ENCODE measurements at regions not wholly inside any gene's neighbourhood (a gene's known extent, or its start where the extent isn't known, plus 50 kb on each side); places are given as distances from the start of the nearest gene placed in this dataset.

DNA sequence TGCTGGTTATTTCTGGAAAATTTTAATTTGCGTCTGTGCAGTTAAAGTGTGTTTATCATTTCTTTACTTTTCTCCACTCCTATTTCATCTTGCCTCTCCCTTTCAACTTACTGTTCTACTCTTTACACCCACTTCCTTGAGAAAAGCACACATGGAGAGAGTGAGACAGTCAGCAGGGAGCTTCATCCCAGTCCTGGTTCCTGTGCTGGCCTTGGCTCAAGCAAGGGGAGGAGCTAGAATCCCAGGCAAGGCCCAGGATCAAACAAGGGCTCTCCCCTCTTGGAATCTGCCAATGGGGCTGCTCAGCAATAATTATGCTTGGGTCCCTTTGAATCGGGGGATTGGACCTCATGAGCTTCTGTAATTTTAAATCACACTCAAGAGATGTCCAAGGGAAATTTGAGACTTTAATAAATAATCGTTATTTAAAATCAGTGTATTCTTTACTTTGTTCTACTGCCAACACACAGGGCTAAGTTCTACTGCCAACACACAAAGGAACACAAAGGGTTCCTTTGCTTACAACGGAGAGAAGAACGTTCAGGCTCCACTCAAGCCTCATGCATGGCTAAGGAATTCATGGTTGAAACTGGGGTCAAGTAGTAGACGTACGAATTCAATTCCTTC, 439.3 kb upstream of the DAB2 start:
- no peak for DNase-seq

DNA sequence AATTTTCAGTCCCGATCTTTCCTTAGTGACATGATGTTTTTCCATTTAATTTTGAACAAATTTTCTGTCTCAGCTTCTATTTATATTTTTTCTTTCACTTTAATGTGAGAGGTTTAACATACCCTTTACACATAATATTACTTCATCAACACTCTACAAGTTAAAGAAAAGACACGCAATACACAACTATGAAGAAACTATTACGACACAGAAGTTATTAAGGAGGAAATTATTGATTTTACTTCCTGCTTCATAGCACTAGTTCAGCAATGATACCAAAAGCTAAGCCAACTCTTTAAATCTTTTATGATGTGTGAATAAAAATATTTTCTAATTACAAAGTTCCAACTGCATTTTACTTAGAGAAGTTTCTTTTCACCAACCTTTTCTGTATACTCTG, 432.3 kb upstream of the DAB2 start:
- no peak for DNase-seq

DNA sequence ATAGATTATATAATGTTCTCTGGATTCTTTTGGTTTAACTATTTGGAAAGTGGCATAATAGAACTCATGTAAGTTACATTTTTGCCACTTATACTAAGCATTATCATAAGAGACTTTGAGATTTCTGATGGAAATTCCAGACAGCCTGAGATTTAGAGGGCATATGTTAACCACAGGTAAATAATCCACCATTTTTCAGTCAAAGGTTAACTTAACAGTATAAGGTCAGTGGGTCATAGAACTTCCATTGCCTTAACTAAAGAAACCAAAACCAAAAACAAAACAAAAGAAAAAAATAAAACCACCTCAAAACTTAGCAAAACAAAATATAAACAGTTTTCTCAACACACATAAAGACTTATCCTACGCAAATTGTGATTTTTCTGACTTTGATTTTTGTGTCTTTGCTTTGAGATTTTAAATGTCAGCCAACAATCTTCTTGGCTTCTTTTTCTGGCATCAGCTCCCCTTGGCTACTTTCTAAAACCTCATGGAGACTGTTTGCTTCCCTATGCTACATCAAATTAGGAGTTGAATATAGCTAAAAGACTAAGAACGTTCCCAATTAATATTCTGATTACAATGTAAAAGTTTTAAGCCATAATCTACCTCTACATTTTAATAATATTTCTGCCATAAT, 430.1 kb upstream of the DAB2 start:
- DNase-seq: no peak

DNA sequence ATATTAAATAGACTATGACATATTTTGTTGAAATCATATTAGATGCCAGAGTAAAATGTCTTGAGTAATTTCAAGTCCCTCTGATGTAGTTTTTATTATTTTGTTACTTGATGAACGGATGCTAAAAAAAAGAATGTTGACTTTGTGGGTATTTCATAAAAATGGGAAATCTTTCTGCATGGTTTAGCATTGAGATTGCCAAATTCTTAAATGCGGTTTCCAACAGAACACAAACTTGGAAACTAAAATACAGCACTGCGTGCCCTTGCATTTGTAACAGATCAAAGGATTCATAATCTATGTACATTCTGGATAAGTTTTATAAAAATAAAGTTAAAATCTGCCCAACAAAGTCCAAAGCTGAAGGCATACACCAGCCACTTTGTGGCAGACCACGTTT, 425.5 kb upstream of the DAB2 start:
- DNase-seq: no peak

DNA sequence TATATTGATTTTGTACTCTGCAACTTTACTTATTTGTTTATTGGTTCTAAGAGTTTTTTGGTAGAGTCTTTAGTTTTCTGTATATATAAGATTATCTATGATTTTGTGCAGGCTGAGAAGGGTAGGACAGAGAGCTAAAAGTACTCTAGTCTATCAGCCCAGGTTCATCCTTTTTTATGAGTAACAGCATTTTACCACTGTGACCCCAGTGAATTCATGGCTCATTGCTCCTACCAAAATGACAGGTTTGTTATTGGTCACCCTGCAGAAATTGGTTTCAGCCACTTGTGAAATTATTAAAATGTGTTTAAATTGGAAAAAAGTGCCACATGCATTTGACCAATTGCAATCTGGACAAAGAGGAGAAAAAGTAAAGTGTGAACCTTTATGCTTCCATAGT, 421.4 kb upstream of the DAB2 start:
- no peak for DNase-seq

DNA sequence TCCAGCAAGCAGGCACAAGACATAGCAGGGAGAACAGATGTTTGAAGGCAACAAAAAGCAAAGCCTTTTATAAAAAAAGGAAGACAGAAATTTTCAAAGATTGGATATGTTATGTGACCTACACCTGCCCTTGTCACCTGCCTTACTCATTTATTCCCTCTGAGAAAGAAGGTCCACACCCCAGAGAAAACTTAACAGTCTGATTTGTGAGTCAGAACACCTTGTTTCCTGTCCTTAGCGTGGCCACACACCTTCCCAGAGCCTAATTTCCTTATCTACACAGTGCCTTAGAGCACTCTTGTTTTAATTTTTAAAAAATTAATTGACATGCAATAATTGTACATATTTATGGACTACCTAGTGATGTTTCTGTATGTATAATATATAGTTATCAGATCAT, 419.0 kb upstream of the DAB2 start:
- DNase-seq: no peak

DNA sequence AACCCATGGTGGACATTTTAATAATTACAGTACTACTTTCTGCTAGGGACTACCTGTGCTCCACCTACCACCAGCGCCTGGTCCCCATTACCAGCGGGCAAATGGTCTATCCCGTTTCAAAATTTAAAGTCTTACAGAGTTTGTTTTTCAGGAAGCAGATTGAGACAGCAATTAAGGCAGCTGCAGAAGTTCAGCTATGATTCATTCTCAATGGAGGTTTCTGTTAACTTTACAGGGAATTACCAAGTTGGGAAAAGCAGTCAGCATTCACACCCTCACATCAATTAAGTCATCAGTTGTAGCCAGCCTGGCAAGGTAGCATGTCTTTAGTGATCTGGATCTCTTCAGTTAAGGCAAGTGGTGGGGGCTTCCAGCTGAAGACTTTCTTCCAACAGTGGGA, 410.6 kb upstream of the DAB2 start:
- no peak for DNase-seq

DNA sequence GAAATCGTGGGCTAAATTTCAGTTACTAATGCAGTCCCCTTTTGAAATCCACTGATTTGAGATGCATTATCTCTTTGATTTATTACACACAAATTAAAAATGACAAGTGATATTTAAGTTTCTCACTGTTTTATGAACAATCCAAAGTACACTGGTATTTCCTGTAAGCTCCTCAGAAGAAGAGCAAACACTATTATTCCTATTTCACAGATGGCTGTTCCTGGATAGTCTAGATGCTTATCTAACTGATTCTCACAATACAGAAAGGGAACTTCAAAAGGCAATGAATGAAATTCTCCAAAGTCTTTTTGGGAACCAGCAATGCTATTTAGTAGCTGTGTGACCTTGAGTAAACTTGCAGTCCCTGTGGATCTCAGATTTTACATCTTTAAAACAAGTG, 404.7 kb upstream of the DAB2 start:
- DNase-seq: no peak

DNA sequence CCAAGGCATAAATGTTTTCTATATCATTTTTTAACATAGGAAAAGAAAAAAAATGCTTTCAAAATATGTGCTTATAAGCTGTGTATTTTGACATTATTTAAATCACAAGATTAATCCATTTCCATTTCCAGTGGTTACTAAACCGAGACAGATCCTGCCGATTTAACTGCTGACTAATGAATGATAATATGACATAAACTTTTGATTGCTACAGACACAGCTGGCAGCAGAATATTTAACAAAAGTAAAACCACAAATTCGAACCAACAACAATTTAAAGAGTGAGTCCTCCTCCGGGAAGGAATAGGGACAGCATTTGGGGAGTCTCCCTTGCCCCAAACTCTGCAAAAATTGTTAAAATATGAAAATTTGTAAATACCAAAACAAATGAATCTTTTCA, 401.3 kb upstream of the DAB2 start:
- no peak for DNase-seq

DNA sequence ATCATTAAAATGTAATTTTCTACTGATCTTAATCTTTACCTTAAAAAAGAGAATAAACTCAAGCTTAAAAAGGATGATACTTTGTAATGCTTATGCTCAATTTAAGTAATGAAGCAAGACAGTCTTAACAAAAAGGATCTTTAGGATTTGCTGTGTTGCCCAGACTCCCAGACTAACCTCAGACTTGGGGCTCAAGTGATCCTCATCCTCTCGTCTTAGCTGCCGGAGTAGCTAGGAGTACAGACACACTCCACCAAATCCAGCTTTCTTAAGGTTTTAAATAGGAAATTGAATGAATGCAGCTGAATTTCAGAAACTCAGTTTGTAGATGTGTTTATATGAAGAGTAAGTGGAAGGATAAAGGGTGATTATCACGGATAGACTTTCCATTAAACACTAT, 400.5 kb upstream of the DAB2 start:
- no peak for DNase-seq

DNA sequence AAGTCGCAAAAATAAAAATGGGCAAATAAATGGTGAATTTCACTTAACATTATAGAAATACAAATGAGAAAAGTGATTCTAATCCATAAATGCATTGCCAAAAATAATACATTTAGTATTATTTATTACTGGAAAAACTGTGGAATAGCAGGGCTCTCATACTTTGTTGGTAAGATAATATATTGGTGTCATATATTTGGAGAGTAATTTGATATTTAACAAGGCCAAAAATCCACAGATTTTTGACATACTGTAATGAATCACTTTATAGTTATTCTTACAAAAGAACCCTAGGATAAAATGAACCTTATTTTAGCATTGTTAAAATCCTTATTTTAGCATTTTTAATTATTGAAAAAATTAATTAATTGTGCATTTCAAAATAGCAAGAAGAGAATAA, 397.2 kb upstream of the DAB2 start:
- DNase-seq: no peak

DNA sequence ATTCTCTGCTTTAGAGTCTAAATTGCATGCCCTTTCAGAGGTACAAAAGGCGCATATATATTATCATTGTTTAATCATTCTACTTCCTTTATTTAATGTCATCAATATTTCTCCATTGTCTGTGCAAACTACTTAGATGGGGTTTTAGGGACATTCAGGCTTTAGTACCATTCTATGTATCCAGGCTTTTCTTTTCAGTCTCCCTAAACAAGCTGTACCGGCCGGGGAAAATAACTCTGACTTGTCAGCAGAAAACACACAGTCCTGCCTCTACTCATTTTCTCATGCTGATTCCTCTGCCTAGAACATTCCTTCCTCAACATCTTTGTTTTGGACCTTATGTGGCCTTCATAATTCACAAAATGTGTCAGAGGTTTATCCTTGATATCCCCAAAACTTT, 392.1 kb upstream of the DAB2 start:
- no peak for DNase-seq

DNA sequence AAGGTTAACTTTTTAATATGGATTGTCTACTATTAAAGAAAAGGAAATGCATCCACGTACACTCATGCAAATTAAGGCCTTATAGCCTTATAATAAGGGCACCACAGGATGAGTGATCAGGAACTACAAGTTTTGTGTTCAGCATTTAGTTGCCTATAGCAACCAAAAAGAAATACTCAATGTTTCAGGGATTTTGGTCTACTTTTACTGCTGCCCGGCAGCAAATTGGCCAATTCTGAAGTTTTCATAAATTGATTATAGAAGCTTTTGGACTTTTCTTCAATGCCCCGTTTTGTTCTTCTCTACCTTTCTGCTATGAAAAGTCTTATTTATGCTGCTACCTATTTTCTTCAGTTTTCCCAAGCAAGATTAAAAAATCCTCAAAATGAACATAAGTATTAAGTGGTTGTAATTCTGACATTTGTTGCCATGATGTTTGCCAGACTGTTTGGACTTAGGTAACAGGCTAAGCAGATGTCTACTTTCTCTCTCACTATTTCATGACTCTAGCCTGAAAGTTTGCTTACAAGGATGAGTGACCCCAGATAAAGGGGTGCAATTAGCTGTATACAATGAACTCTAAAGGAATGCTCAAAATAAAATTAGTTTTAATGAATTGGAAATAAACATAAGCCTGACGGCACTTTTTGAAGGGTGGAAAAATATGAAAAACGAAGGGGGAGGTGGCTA, 391.5 kb upstream of the DAB2 start:
- no peak for DNase-seq

DNA sequence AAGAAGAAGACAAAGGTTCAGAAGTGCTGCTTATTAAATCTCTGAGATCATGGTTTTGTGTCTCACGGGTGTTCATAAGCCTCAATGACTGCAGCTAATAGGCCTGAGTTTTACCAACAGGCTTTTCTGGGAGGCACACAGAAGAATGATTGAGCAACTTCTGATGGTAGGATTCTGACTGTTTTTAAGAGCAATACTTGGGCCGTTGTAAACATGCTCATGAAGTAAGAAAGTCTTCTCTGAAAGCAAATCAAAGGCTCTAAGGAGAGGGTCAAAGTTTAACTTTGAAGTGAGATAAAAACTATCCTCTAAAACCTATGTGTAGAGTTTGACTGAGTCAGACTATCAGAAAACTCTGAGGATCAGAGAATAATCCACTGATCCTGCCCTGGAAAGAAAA, 390.9 kb upstream of the DAB2 start:
- no peak for DNase-seq

DNA sequence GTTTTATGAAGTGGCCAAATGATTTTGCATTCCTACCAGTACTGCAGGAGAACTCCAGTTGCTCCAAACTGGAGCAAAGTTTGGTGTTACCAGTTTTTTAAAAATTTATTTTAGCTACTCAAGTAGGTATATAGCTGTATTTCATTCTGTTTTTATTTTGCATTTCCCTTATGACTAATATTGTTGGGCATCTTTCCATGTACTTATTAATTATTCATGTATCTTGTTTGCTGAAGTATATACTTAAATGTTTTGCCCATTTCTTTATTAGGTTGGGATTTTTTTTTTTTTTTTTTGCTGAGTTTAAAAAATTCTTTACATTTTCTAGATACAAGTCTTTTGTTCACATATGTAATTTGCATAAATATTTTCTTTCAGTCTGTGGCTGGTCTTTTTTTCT, 386.6 kb upstream of the DAB2 start:
- DNase-seq: no peak

DNA sequence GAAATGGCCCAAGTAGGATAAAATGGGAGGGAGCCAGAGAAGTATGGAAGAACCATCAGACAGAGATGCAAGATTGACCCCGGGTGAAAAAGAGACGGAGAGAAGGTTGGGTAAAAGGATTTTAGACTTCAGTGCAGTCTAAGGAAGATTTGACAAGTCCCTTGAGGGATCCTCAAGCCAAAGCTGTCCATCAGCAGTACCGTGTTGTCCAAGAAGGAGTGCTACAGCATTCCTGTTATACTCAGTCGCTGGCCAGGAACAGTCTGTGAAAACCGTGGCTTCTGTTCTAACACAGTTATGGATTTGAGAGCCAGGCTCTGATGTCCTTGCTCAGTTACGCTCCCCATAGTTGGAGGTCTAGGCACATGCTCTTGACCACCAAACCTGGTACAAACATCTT, 383.9 kb upstream of the DAB2 start:
- no peak for DNase-seq

DNA sequence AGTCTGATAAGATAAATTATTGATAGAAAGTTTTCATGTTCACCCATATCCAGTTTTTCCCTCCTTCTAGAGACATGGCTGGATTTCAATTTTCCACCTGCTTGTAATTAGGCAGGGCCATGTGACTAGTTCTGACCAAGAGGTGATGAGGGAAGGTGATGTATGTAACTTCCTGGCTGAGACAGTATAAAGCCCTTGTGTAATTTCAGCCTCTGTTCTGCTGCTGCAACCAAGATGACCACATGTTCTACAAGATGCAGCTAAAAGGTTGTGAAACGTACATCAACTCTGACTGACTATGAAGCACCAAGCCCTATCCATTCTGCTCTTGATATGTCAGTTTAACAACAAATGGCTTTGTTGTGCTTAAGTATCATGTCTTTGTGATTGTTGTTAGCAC, 376.5 kb upstream of the DAB2 start:
- DNase-seq: no peak

DNA sequence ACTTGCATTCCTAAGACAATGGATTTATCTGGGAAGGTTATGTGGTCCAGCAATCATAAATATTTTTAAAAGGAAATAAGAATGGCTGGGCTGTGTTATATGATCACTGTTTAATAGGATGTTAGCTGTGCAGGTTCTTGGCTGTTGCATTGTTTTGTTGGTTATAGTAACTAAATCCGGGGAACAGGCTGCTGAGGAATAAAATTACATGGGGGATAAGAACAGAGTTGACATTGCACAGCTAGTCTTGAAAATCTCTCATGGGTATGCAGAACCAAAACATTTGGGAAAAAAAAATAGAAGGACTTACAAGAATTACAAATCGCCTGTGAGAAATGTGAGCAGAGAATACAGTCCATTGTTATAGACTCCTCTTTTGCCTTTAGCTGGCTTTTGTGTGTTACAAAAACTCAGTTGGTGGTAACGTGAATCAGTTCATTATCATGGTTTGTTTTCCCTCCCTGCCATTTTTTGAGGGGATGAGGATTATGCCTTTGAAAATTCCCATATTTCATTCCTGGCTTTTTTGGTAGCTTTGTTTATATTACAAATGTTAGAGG, 375.3 kb upstream of the DAB2 start:
- DNase-seq: no peak

DNA sequence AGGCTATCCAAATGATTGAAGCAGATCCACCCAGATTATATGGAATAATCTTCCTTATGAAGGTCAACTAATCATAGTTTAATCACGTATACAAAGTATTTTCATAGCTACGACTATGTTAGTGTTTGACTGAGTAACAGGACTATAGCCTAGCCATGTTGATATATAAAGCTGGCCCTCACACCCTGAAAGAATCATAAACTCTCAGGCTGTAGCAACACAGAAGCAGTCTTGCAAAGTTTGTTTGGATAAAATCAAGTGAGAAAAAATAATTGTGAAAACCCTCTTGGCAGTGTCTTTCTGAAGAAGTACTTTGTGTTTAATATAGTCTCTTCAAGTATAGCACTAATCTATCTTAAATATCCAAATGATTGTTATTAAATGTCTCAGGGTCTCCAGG, 374.5 kb upstream of the DAB2 start:
- no peak for DNase-seq

DNA sequence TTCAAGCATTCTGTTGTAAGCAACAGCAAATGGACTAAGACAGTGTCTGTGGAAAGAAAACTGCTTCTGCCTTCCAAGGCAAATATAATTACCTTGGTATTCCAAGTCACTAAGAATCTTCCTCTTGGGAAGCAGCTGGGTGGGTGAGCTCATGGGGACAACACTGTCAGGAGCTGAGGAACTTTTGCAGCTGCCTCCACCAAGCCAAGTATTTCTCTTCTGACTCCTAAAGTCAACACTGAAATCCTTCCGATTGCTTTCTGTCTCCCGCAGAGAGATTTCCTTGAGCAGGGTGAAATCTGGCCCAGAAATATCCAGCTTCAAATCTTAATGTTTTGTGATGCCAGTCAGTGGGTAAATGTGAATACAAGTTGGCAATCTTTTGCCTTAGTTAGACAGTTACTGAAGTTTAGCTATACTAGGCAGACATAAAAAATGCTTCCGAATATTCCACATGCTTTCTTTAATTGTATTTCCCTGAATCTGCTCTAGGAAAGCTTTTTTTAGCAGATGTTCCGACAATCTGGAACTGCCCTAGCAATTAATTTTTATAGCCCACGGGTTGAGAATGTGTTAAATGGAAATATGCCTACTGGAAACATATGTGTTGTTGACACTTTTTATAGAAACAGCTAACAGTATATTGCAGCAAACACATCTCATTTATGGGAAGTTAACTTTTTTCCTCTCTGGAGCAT, 369.9 kb upstream of the DAB2 start:
- no peak for DNase-seq

DNA sequence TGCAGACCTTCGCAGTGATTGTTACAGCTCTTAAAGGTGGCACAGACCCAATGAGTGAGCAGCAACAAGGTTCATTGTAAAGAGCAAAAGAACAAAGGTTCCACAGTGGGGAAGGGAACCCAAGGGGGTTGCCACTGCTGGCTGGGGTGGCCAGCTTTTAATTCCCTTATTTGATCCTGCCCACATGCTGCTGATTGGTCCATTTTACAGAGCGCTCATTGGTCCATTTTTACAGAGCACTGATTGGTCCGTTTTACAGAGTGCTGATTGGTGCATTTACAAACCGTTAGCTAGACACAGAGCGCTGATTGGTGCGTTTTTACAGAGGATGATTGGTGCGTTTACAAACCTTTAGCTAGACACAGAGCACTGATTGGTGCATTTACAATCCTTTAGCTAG, 360.6 kb upstream of the DAB2 start:
- no peak for DNase-seq

DNA sequence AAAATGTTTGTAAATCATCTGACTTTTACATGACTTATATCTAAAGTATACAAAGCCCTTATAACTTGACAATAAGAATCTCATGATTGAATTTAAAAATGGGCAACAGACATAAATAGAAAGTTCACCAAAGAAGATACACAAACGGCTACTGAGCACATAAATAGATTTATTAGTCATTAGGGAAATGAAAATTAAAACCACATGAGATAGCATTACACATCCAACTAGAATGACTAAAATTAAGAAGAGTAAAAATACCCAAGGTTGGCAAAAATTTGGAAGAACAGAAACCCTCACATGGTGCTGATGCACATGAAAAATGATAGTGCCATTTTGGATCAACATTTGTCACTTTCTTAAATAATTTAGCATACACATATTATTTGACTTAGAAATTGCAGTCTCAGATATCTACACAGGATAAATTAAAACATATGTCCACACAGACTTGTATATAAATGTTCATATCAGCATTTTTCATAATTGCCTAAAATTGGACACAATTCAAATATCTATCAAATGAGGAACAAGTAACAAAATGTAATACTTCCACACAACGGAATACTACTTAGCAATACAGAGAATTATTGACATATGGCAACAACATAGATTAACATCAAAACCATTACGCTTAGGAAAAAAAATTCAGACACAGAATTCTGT, 359.1 kb upstream of the DAB2 start:
- DNase-seq: no peak

DNA sequence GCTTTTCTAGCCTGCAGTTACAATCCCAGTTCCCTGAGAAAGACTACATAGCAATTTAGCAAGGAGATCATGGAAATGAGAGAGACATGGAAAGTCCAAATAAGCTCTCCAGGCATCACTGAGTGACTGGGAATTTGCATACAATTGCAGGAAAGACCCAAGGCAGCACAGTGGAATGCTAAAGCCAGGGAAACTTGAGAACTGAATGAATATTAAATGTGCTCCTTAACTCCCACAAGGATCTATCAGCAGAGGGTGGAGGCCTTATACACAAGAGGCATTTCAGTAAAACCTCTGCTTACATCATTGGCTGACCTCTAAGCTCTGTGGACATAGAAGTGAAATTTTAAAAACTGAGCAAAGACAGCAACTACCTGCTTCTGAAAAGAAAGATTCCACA, 355.6 kb upstream of the DAB2 start:
- DNase-seq: no peak
